ENCODE measurements at regions not wholly inside any gene's neighbourhood (a gene's known extent, or its start where the extent isn't known, plus 50 kb on each side); places are given as distances from the start of the nearest gene placed in this dataset.

- DNase-seq (ENCODE audit: low spot score), result no peak
- no peak for TF ChIP-seq POLR2AphosphoS5 (IDR thresholded peaks at IDR 0.05)
- TF ChIP-seq POLR2A (IDR thresholded peaks at IDR 0.05), result no peak
- no peak for TF ChIP-seq CTCF (IDR thresholded peaks at IDR 0.05)
- WGBS, result 67% methylated on average over 11 of the region's 11 CpGs
- Histone ChIP-seq H3K27me3 (replicated peaks; ENCODE audit: insufficient read depth) (no peaks in the 10 kb centered on the region), H3K4me3 (no peak overlapping the region), H3K36me3 (no peaks in the 10 kb centered on the region), H3K9me3 (no peaks in the 10 kb centered on the region), H3K4me1 (replicated peaks) (no peaks in the 10 kb centered on the region), H3K27ac (no peak overlapping the region)
- intact Hi-C loops (cut with DNase I), result no loop called here
These were observed 89.3 kb upstream of the PCBD1 start for GRCh38 chr10:70977625-70978024.

GRCh38 chr10:70978181-70978580, 89.8 kb upstream of the PCBD1 start:
- Histone ChIP-seq H3K4me1 (replicated peaks) (no peaks in the 10 kb centered on the region), H3K9me3 (no peaks in the 10 kb centered on the region), H3K27me3 (replicated peaks; ENCODE audit: insufficient read depth) (no peaks in the 10 kb centered on the region), H3K4me3 (no peak overlapping the region), H3K36me3 (no peaks in the 10 kb centered on the region), H3K27ac (no peak overlapping the region)
- TF ChIP-seq POLR2A (IDR thresholded peaks at IDR 0.05) (no peak), CTCF (IDR thresholded peaks at IDR 0.05) (no peak), POLR2AphosphoS5 (IDR thresholded peaks at IDR 0.05) (no peak)
- WGBS, result 93% methylated on average over 6 of the region's 6 CpGs
- intact Hi-C loops (cut with DNase I), result no loop called here
- no peak for DNase-seq (ENCODE audit: low spot score)

GRCh38 chr10:70978816-70979480, 90.6 kb upstream of the PCBD1 start:
- no peaks in the 10 kb centered on the region for H3K9me3 ChIP-seq
- no peaks in the 10 kb centered on the region for H3K36me3 ChIP-seq
- DNase-seq (ENCODE audit: low spot score), result no peak
- intact Hi-C loops (cut with DNase I), result no loop called here
- H3K27ac ChIP-seq, result no peak overlapping the region
- 65% methylated on average over 8 of the region's 8 CpGs for WGBS
- no peaks in the 10 kb centered on the region for H3K27me3 ChIP-seq (replicated peaks; ENCODE audit: insufficient read depth)
- H3K4me1 ChIP-seq (replicated peaks), result no peaks in the 10 kb centered on the region
- TF ChIP-seq POLR2AphosphoS5 (IDR thresholded peaks at IDR 0.05) (no peak), CTCF (IDR thresholded peaks at IDR 0.05) (no peak), POLR2A (IDR thresholded peaks at IDR 0.05) (no peak)
- H3K4me3 ChIP-seq, result no peak overlapping the region

- no peaks in the 10 kb centered on the region for H3K27me3 ChIP-seq (replicated peaks; ENCODE audit: insufficient read depth)
- no peaks in the 10 kb centered on the region for H3K36me3 ChIP-seq
- DNase-seq (ENCODE audit: low spot score), result no peak
- H3K9me3 ChIP-seq, result no peaks in the 10 kb centered on the region
- intact Hi-C loops (cut with DNase I), result no loop called here
- no peak for TF ChIP-seq POLR2AphosphoS5 (IDR thresholded peaks at IDR 0.05)
- no peak for TF ChIP-seq POLR2A (IDR thresholded peaks at IDR 0.05)
- no peak for TF ChIP-seq CTCF (IDR thresholded peaks at IDR 0.05)
- no peak overlapping the region for H3K27ac ChIP-seq
- no peak overlapping the region for H3K4me3 ChIP-seq
- no peaks in the 10 kb centered on the region for H3K4me1 ChIP-seq (replicated peaks)
- WGBS, result 98% methylated on average over 2 of the region's 2 CpGs
These were observed 92.3 kb upstream of the PCBD1 start for GRCh38 chr10:70980687-70981086.

- Histone ChIP-seq H3K27ac (no peak overlapping the region), H3K4me3 (no peak overlapping the region), H3K9me3 (no peaks in the 10 kb centered on the region), H3K27me3 (replicated peaks; ENCODE audit: insufficient read depth) (no peaks in the 10 kb centered on the region), H3K4me1 (replicated peaks) (no peaks in the 10 kb centered on the region), H3K36me3 (no peaks in the 10 kb centered on the region)
- no peak for DNase-seq (ENCODE audit: low spot score)
- WGBS, result 97% methylated on average over 7 of the region's 7 CpGs
- TF ChIP-seq POLR2AphosphoS5 (IDR thresholded peaks at IDR 0.05), result no peak
- TF ChIP-seq CTCF (IDR thresholded peaks at IDR 0.05), result no peak
- no peak for TF ChIP-seq POLR2A (IDR thresholded peaks at IDR 0.05)
- intact Hi-C loops (cut with DNase I), result no loop called here
These were observed 92.9 kb upstream of the PCBD1 start for GRCh38 chr10:70981171-70981836.
